K562 (cell line): ENCODE measurements at regions not wholly inside any gene's neighbourhood (a gene's known extent, or its start where the extent isn't known, plus 50 kb on each side); places are given as distances from the start of the nearest gene placed in this dataset.

ENCODE experiments used
- ATF2 ChIP-seq: sonication (generic); formaldehyde crosslinking; IDR thresholded peaks from 2 replicates; pipeline ENCODE4 v1.8.1; 2022; ENCODE audit warnings: missing genetic modification reagents
- CTCF ChIP-seq, 3 experiments: IDR thresholded peaks in 2 of 3; conservative IDR thresholded peaks in 1 of 3; 2 replicates each; pipeline ENCODE4 v1.5.1; 2011 to 2012; ENCODE audit warnings: low read length in 3 of 3, mild to moderate bottlenecking in 3 of 3, control low read depth in 2 of 3, improper control_type of control experiment in 1 of 3, inconsistent platforms in 1 of 3, low read depth in 1 of 3, mixed read lengths in 1 of 3, moderate library complexity in 1 of 3; ENCODE audit not compliant: insufficient read depth in 2 of 3
- EZH2 ChIP-seq: IDR thresholded peaks from 2 replicates; pipeline ENCODE4 v1.6.1; 2012; ENCODE audit warnings: low read depth, mild to moderate bottlenecking, inconsistent platforms, low read length, borderline replicate concordance
- HMGXB4 ChIP-seq: sonication (generic); formaldehyde crosslinking; IDR thresholded peaks from 2 replicates; pipeline ENCODE4 v1.8.1; 2023; ENCODE audit warnings: mild to moderate bottlenecking, missing genetic modification reagents
- KLF16 ChIP-seq: IDR thresholded peaks from 2 replicates; pipeline ENCODE4 v1.6.1; 2016; ENCODE audit warnings: antibody characterized with exemption
- NFYB ChIP-seq: IDR thresholded peaks from 2 replicates; pipeline ENCODE4 v1.6.1; 2011; ENCODE audit warnings: mild to moderate bottlenecking, moderate library complexity; ENCODE audit not compliant: insufficient read length; ENCODE audit errors: extremely low read depth
- PCBP2 ChIP-seq: fragments of 200-400 bp; formaldehyde crosslinking; IDR thresholded peaks from 2 replicates; pipeline ENCODE4 v1.6.1; 2018; ENCODE audit warnings: low read length, low read depth, mild to moderate bottlenecking, moderate library complexity; ENCODE audit not compliant: poor library complexity, severe bottlenecking
- POLR2A ChIP-seq: fragments of 450-650 bp; conservative IDR thresholded peaks from 2 replicates; pipeline ENCODE4 v1.6.1; 2016
- SMC3 ChIP-seq: conservative IDR thresholded peaks from 2 replicates; pipeline ENCODE4 v1.6.1; 2011; ENCODE audit warnings: low read depth, low read length, improper control_type of control experiment; ENCODE audit not compliant: insufficient read depth
- TFAM ChIP-seq: fragments of 250-450 bp; sonication (Bioruptor Pico); conservative IDR thresholded peaks from 2 replicates; pipeline ENCODE4 v1.5.0; 2021; ENCODE audit warnings: mild to moderate bottlenecking, moderate library complexity
- ZNF263 ChIP-seq: sonication (generic); formaldehyde crosslinking; IDR thresholded peaks from 2 replicates; pipeline ENCODE4 v1.8.0; 2022; ENCODE audit warnings: mild to moderate bottlenecking, missing genetic modification reagents, borderline replicate concordance

GRCh38 chr4:174580597-174580996 lies 58.3 kb upstream of the HPGD start:
- no peak for TF ChIP-seq PCBP2
- no peak for TF ChIP-seq POLR2A
- TF ChIP-seq CTCF (IDR thresholded peaks at IDR 0.05 in 2 of 3, conservative IDR thresholded peaks at IDR 0.05 in 1 of 3; ENCODE audit: insufficient read depth in 2 of 3, low read depth in 1 of 3, low read length in 3 of 3) = no peak
- no peak for TF ChIP-seq ZNF263 (CRISPR knock-in tag)
- no peak for TF ChIP-seq EZH2
- no peak for TF ChIP-seq NFYB
- TF ChIP-seq TFAM (CRISPR knock-in tag) = no peak
- no peak for TF ChIP-seq HMGXB4 (CRISPR knock-in tag)
- no peak for TF ChIP-seq SMC3
- no peak for TF ChIP-seq ATF2 (CRISPR knock-in tag)
- no peak for TF ChIP-seq KLF16
